Gastroesophageal sphincter (tissue), 4 donors: ENCODE measurements at regions not wholly inside any gene's neighbourhood (a gene's known extent, or its start where the extent isn't known, plus 50 kb on each side); places are given as distances from the start of the nearest gene placed in this dataset.

Experiments
- ATAC-seq: fragments of 150-250 bp; one replicate; pipeline ENCODE4 v1.9.1; 2016; ENCODE audit warnings: mild to moderate bottlenecking, moderate library complexity
- H3K27ac ChIP-seq, 4 donors: fragments of 200-600 bp; sonication (generic) in 3 of 4; 1 replicate in 3 of 4; 2 replicates in 1 of 4; pipeline ENCODE4 v1.5.1; 2016 to 2019
- H3K27me3 ChIP-seq: fragments of 200-600 bp; sonication (generic); one replicate; pipeline ENCODE4 v1.5.1; 2019
- H3K36me3 ChIP-seq, 2 donors: fragments of 200-600 bp; sonication (generic); one replicate each; pipeline ENCODE4 v1.5.1; 2019; ENCODE audit warnings: control low read depth in 1 of 2
- H3K4me1 ChIP-seq, 3 donors: fragments of 200-600 bp; sonication (generic); 1 replicate in 2 of 3; 2 replicates in 1 of 3; pipeline ENCODE4 v1.5.1; 2016 to 2019; ENCODE audit warnings: control low read depth in 2 of 3
- H3K4me3 ChIP-seq, 2 donors: fragments of 200-600 bp; sonication (generic); one replicate each; pipeline ENCODE4 v1.5.1; 2019; ENCODE audit warnings: mild to moderate bottlenecking in 1 of 2, moderate library complexity in 1 of 2
- H3K9me3 ChIP-seq, 3 donors: fragments of 200-600 bp; sonication (generic); one replicate each; pipeline ENCODE4 v1.5.1; 2017 to 2019; ENCODE audit warnings: control low read depth in 2 of 3
- EP300 ChIP-seq: sonication (generic); formaldehyde crosslinking; IDR thresholded peaks from one replicate; pipeline ENCODE4 v1.6.1; 2017; ENCODE audit warnings: antibody characterized with exemption, mild to moderate bottlenecking
- POLR2A ChIP-seq, 2 donors: fragments of 450-650 bp; IDR thresholded peaks; one replicate each; pipeline ENCODE4 v1.6.1; 2017; ENCODE audit warnings: antibody characterized with exemption in 2 of 2, mild to moderate bottlenecking in 2 of 2, moderate library complexity in 1 of 2
- POLR2AphosphoS5 ChIP-seq: sonication (generic); formaldehyde crosslinking; IDR thresholded peaks from one replicate; pipeline ENCODE4 v1.6.1; 2017; ENCODE audit warnings: antibody characterized with exemption
- WGBS, 2 donors: methylation state at CpG; one replicate each; pipeline ENCODE4 v1.1.5; 2018; ENCODE audit warnings: low coverage in 1 of 2; 5-methylcytosine and 5-hydroxymethylcytosine counted together
- TF ChIP-seq, protein P1 (sequence below), 4 experiments: fragments of 200-600 bp in 2 of 4; fragments of 450-650 bp in 2 of 4; sonication (generic) in 1 of 4; IDR thresholded peaks; one replicate each; pipeline ENCODE4 v1.5.1; 2017 to 2019; ENCODE audit warnings: antibody characterized with exemption in 4 of 4, mild to moderate bottlenecking in 2 of 4, moderate library complexity in 2 of 4

DNA sequence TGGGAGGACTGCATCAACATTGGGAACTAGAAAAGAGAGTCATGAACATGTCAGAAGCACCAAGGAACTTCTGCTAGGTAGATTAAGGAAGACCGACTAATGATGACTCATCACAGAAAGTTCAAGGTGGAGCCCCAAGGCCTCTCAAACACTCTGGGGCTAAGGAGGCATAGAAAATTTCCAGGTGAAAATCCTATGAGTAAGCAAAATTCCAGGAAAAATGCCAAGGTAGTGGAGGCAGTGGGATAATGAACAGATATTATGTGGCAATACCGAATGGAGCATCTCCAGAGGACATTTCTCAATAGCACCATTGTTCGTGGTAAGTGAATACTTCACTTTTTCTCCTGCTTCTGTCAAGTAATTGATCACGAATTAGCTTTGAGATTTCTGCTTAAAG, 336.5 kb downstream of the MZT1 start:
- TF ChIP-seq, protein P1, sequence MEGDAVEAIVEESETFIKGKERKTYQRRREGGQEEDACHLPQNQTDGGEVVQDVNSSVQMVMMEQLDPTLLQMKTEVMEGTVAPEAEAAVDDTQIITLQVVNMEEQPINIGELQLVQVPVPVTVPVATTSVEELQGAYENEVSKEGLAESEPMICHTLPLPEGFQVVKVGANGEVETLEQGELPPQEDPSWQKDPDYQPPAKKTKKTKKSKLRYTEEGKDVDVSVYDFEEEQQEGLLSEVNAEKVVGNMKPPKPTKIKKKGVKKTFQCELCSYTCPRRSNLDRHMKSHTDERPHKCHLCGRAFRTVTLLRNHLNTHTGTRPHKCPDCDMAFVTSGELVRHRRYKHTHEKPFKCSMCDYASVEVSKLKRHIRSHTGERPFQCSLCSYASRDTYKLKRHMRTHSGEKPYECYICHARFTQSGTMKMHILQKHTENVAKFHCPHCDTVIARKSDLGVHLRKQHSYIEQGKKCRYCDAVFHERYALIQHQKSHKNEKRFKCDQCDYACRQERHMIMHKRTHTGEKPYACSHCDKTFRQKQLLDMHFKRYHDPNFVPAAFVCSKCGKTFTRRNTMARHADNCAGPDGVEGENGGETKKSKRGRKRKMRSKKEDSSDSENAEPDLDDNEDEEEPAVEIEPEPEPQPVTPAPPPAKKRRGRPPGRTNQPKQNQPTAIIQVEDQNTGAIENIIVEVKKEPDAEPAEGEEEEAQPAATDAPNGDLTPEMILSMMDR (IDR thresholded peaks at IDR 0.05) = no peak
- TF ChIP-seq EP300 = no peak
- no peak for TF ChIP-seq POLR2AphosphoS5
- TF ChIP-seq POLR2A (IDR thresholded peaks at IDR 0.05) = no peak
- H3K27me3 ChIP-seq = no peaks in the 10 kb centered on the region
- no peaks in the 10 kb centered on the region for H3K9me3 ChIP-seq
- H3K4me1 ChIP-seq = no peaks in the 10 kb centered on the region
- H3K4me3 ChIP-seq = no peak overlapping the region
- H3K36me3 ChIP-seq = no peaks in the 10 kb centered on the region
- no peak overlapping the region for H3K27ac ChIP-seq
- ATAC-seq = no peak
- 88 to 90% methylated on average over 4 of the region's 4 CpGs for WGBS, 2 donors

DNA sequence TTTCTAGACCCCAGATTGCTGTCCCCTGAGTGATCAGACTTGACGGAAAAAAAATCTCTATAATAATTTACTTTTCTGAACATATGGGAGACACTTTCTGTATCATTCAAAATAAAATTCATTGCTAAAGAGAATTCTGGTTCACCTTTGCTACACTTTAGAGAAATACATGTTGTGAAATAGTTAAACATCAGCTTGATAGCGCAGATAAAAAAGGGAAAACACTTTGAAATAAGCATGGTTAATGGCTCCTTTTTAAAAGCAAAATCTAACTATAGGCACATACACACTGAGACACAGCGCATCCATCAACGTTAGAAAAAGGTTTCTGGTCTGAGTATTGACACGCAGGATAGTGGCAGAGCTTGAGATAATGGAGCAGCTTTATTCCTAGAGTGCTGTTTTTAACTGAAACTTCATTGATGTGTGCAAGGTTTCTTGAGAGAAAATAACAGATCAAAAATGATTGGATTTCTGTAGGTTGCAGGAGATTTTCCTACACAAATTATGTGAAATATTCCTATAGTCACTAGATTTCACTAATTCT, 341.2 kb downstream of the MZT1 start:
- Histone ChIP-seq H3K9me3 (no peaks in the 10 kb centered on the region), H3K36me3 (no peaks in the 10 kb centered on the region), H3K27ac (no peak overlapping the region), H3K4me3 (no peak overlapping the region), H3K4me1 (no peaks in the 10 kb centered on the region), H3K27me3 (no peaks in the 10 kb centered on the region)
- no peak for ATAC-seq
- TF ChIP-seq EP300 = no peak
- 84 to 95% methylated on average over 2 to 5 of the region's 5 CpGs for WGBS, 2 donors

DNA sequence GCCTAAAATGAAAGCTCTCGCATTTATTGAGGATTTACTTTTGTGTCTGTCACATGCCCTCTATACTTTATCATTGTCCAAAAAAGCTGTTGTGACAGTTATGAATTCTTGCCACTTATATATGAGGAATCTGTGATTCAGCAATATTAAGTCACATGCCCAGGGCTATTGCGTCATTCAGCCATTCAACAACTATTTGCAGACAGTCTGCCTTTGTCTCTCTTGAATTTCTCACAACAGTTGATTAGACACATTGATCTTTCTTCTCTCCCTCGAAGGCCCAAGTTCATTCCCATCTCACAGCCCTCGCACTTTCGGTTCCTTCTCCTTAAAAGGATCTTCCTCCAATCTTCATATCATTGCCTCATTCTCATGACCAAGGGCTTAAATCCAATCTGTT, 342.6 kb downstream of the MZT1 start:
- H3K9me3 ChIP-seq = no peaks in the 10 kb centered on the region
- H3K27me3 ChIP-seq = no peaks in the 10 kb centered on the region
- ATAC-seq = no peak
- no peak overlapping the region for H3K27ac ChIP-seq
- H3K4me3 ChIP-seq = no peak overlapping the region
- TF ChIP-seq POLR2AphosphoS5 (no peak), EP300 (no peak), POLR2A (IDR thresholded peaks at IDR 0.05) (no peak)
- TF ChIP-seq, protein P1 (IDR thresholded peaks at IDR 0.05) = no peak
- no peaks in the 10 kb centered on the region for H3K36me3 ChIP-seq
- no peaks in the 10 kb centered on the region for H3K4me1 ChIP-seq
- WGBS, 2 donors = 85 to 98% methylated on average over 5 of the region's 5 CpGs

- WGBS, 2 donors = 33 to 44% methylated on average over 4 of the region's 4 CpGs
- no peak for ATAC-seq
- Histone ChIP-seq H3K4me3 (no peak overlapping the region), H3K9me3 (no peaks in the 10 kb centered on the region), H3K27ac (no peak overlapping the region), H3K27me3 (no peaks in the 10 kb centered on the region), H3K36me3 (no peaks in the 10 kb centered on the region), H3K4me1 (no peaks in the 10 kb centered on the region)
- no peak for TF ChIP-seq EP300
- TF ChIP-seq, protein P1 (IDR thresholded peaks at IDR 0.05) = no peak
- no peak for TF ChIP-seq POLR2AphosphoS5
- no peak for TF ChIP-seq POLR2A (IDR thresholded peaks at IDR 0.05)
Measured at GRCh38 chr13:72384186-72384823, 343.1 kb downstream of the MZT1 start.

DNA sequence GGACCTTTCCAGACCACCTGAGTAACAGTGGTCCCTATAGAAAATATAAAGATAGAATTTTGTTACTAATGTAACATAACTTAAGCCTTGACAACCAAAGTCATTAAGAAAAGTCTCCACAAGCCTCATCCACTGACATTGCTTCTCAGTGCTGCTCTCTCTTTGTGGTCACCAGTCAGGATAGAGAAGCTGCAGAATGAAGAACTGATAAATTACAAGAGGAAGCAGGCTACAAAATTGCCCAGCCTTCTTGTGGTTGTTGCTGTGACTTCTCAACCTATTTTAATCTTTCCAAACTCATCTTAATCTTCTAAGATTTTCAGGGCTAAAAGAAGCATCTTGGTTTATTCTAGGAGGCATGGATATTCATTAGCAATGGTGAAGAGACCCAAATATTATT, 343.8 kb downstream of the MZT1 start:
- no peak overlapping the region for H3K27ac ChIP-seq
- no peak overlapping the region for H3K4me3 ChIP-seq
- H3K36me3 ChIP-seq = no peaks in the 10 kb centered on the region
- no peaks in the 10 kb centered on the region for H3K27me3 ChIP-seq
- no peaks in the 10 kb centered on the region for H3K4me1 ChIP-seq
- TF ChIP-seq EP300 (no peak), POLR2A (IDR thresholded peaks at IDR 0.05) (no peak), POLR2AphosphoS5 (no peak)
- TF ChIP-seq, protein P1 (IDR thresholded peaks at IDR 0.05) = no peak
- H3K9me3 ChIP-seq = no peaks in the 10 kb centered on the region
- no peak for ATAC-seq
